CD4-positive, alpha-beta T cell (primary cell): ENCODE measurements at regions not wholly inside any gene's neighbourhood (a gene's known extent, or its start where the extent isn't known, plus 50 kb on each side); places are given as distances from the start of the nearest gene placed in this dataset.

ENCODE experiments used
- ATAC-seq: fragments of 200-7000 bp; cut with Tn5 transposase; one replicate; pipeline ENCODE4 v1.10.0; 2022; ENCODE audit warnings: mild to moderate bottlenecking; ENCODE audit not compliant: poor library complexity
- CTCF ChIA-PET: fragments of 350-600 bp; sonication (Branson Sonifier 250); formaldehyde crosslinking; loops from one replicate; lab custom pipeline; 2021; ENCODE audit warnings: antibody characterized with exemption, inconsistent platforms; lab: Charles Lee
- POLR2A ChIA-PET: fragments of 350-600 bp; sonication (Branson Sonifier 250); formaldehyde crosslinking; loops from one replicate; lab custom pipeline; 2021; ENCODE audit warnings: antibody characterized with exemption, inconsistent platforms; lab: Charles Lee
- DNase-seq, 14 experiments: peaks; one replicate each; pipeline ENCODE4 v3.0.0-alpha.2; 2013 to 2020; ENCODE audit warnings: mixed read lengths in 2 of 14
- H3K27ac ChIP-seq, 2 donors: one replicate each; pipeline versions ENCODE4 v1.5.1 to v1.7.0; 2013; ENCODE audit warnings: low read length in 2 of 2, low read depth in 1 of 2, mild to moderate bottlenecking in 1 of 2
- H3K27me3 ChIP-seq, 2 experiments: 1 replicate in 1 of 2; 2 replicates in 1 of 2; pipeline versions ENCODE4 v1.6.1 to v1.7.0; 2013; ENCODE audit warnings: low read length in 2 of 2, control low read depth in 1 of 2, mild to moderate bottlenecking in 1 of 2, moderate library complexity in 1 of 2; ENCODE audit not compliant: insufficient read depth in 2 of 2, control insufficient read depth in 1 of 2
- H3K36me3 ChIP-seq: one replicate; pipeline ENCODE4 v1.6.1; 2013; ENCODE audit warnings: low read length, control low read depth; ENCODE audit not compliant: insufficient read depth
- H3K4me1 ChIP-seq: one replicate; pipeline ENCODE4 v1.6.1; 2013; ENCODE audit warnings: low read length, control low read depth; ENCODE audit not compliant: insufficient read depth
- H3K4me3 ChIP-seq: one replicate; pipeline ENCODE4 v1.5.1; 2013; ENCODE audit warnings: mild to moderate bottlenecking, low read length, moderate library complexity
- H3K9me3 ChIP-seq, 2 experiments: 1 replicate in 1 of 2; 2 replicates in 1 of 2; pipeline versions ENCODE4 v1.6.1 to v1.7.0; 2013; ENCODE audit warnings: low read length in 2 of 2, mild to moderate bottlenecking in 2 of 2, control low read depth in 1 of 2, moderate library complexity in 1 of 2; ENCODE audit not compliant: control insufficient read depth in 1 of 2, insufficient read depth in 1 of 2
- H3K27ac Mint-ChIP-seq: one replicate; pipeline ENCODE4 v1.8.0; 2020; ENCODE audit warnings: mixed read lengths
- H3K27me3 Mint-ChIP-seq: one replicate; pipeline ENCODE4 v1.8.0; 2021; ENCODE audit warnings: mixed read lengths
- H3K36me3 Mint-ChIP-seq: one replicate; pipeline ENCODE4 v1.8.0; 2021; ENCODE audit warnings: low read depth, mixed read lengths
- H3K4me1 Mint-ChIP-seq: one replicate; pipeline ENCODE4 v1.8.0; 2021; ENCODE audit warnings: low read depth, mixed read lengths
- H3K4me3 Mint-ChIP-seq: one replicate; pipeline ENCODE4 v1.8.0; 2020; ENCODE audit warnings: mild to moderate bottlenecking, mixed read lengths
- H3K9me3 Mint-ChIP-seq: one replicate; pipeline ENCODE4 v1.8.0; 2020; ENCODE audit warnings: mixed read lengths
- intact Hi-C, 2 experiments: fragments of 100-400 bp; cut with DNase I in 1 of 2; cut with micrococcal nuclease in 1 of 2; formaldehyde crosslinking; loops; one replicate each; pipeline versions ENCODE4 v1.15.1 to v1.9.0; 2023 to 2025; cut with DNase I, micrococcal nuclease
- TF ChIP-seq, protein P1 (sequence below): fragments of 200-600 bp; IDR thresholded peaks from one replicate; pipeline ENCODE4 v1.8.0; 2022; ENCODE audit warnings: antibody characterized with exemption, mild to moderate bottlenecking

GRCh38 chrX:45888518-45888917 lies 656.7 kb downstream of the ZNF674 start:
- no peaks in the 10 kb centered on the region for H3K36me3 Mint-ChIP-seq
- intact Hi-C loops: no loop called here
- Histone ChIP-seq H3K27ac (no peak overlapping the region), H3K4me3 (no peak overlapping the region), H3K36me3 (no peaks in the 10 kb centered on the region), H3K4me1 (no peaks in the 10 kb centered on the region), H3K9me3 (no peaks in the 10 kb centered on the region), H3K27me3 (no peaks in the 10 kb centered on the region)
- H3K9me3 Mint-ChIP-seq: no peaks in the 10 kb centered on the region
- DNase-seq (no peak), ATAC-seq (no peak)
- H3K27me3 Mint-ChIP-seq: no peaks in the 10 kb centered on the region
- CTCF ChIA-PET: no interaction called here
- H3K27ac Mint-ChIP-seq: no peak overlapping the region
- TF ChIP-seq, protein P1, sequence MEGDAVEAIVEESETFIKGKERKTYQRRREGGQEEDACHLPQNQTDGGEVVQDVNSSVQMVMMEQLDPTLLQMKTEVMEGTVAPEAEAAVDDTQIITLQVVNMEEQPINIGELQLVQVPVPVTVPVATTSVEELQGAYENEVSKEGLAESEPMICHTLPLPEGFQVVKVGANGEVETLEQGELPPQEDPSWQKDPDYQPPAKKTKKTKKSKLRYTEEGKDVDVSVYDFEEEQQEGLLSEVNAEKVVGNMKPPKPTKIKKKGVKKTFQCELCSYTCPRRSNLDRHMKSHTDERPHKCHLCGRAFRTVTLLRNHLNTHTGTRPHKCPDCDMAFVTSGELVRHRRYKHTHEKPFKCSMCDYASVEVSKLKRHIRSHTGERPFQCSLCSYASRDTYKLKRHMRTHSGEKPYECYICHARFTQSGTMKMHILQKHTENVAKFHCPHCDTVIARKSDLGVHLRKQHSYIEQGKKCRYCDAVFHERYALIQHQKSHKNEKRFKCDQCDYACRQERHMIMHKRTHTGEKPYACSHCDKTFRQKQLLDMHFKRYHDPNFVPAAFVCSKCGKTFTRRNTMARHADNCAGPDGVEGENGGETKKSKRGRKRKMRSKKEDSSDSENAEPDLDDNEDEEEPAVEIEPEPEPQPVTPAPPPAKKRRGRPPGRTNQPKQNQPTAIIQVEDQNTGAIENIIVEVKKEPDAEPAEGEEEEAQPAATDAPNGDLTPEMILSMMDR: no peak
- POLR2A ChIA-PET: no interaction called here
- no peak overlapping the region for H3K4me3 Mint-ChIP-seq
- no peaks in the 10 kb centered on the region for H3K4me1 Mint-ChIP-seq

GRCh38 chrX:45885931-45886330 lies 659.3 kb downstream of the ZNF674 start:
- H3K4me1 Mint-ChIP-seq: no peaks in the 10 kb centered on the region
- POLR2A ChIA-PET: no interaction called here
- H3K4me3 Mint-ChIP-seq: no peak overlapping the region
- Histone ChIP-seq H3K27me3 (no peaks in the 10 kb centered on the region), H3K4me3 (no peak overlapping the region), H3K36me3 (no peaks in the 10 kb centered on the region), H3K27ac (no peak overlapping the region), H3K9me3 (no peaks in the 10 kb centered on the region), H3K4me1 (no peaks in the 10 kb centered on the region)
- no peaks in the 10 kb centered on the region for H3K36me3 Mint-ChIP-seq
- CTCF ChIA-PET: no interaction called here
- no peak overlapping the region for H3K27ac Mint-ChIP-seq
- DNase-seq (no peak), ATAC-seq (no peak)
- TF ChIP-seq, protein P1: no peak
- intact Hi-C loops: no loop called here
- H3K27me3 Mint-ChIP-seq: no peaks in the 10 kb centered on the region
- no peaks in the 10 kb centered on the region for H3K9me3 Mint-ChIP-seq

DNA sequence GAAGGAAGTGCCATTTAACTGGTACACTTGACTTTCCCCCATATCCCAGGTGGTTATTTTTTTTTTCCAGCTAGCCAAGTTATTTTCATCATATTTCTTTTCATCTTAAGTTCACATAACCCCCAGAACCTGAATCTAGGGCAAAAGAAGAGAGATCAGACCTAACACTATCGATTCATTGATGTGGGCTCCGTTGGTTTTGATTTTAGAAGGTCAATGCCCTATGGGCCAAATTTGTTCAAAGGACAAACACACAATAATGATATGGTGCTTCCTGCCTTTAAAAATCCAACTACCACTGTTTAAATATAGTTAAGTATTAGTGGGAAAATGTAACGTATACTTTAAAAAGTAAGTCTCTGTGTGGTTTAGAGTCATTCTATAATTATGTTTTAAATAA lies 665.7 kb downstream of the ZNF674 start:
- Histone ChIP-seq H3K27me3 (no peaks in the 10 kb centered on the region), H3K36me3 (no peaks in the 10 kb centered on the region), H3K9me3 (no peaks in the 10 kb centered on the region), H3K4me3 (no peak overlapping the region), H3K27ac (no peak overlapping the region), H3K4me1 (no peaks in the 10 kb centered on the region)
- ATAC-seq (no peak), DNase-seq (no peak)
- Mint-ChIP-seq H3K27me3 (no peaks in the 10 kb centered on the region), H3K27ac (no peak overlapping the region), H3K36me3 (no peaks in the 10 kb centered on the region), H3K4me3 (no peak overlapping the region), H3K9me3 (no peaks in the 10 kb centered on the region), H3K4me1 (no peaks in the 10 kb centered on the region)
- TF ChIP-seq, protein P1: no peak
- CTCF ChIA-PET: no interaction called here
- POLR2A ChIA-PET: no interaction called here
- intact Hi-C loops: no loop called here
